ENCODE measurements at regions not wholly inside any gene's neighbourhood (a gene's known extent, or its start where the extent isn't known, plus 50 kb on each side); places are given as distances from the start of the nearest gene placed in this dataset.
A peak's percentile ranks its signal among the peaks of the same experiment; 100 is the strongest.
"Not testable (repeated sequence)": the region's sequence is repeated elsewhere in the genome, so short reads cannot be mapped to it uniquely, and the experiment has no call there.

- DNase-seq (ENCODE audit: low spot score) = peak; percentile 82
These were observed 153.9 kb upstream of the ZC3H12C start for GRCh38 chr11:109939166-109939810.

GRCh38 chr11:109940816-109941215, 152.4 kb upstream of the ZC3H12C start:
- peak; percentile 2 for DNase-seq (ENCODE audit: low spot score)

- no peak for DNase-seq (ENCODE audit: low spot score)
These were observed 147.4 kb upstream of the ZC3H12C start for GRCh38 chr11:109945626-109946321.

GRCh38 chr11:109946322-109946846, 146.8 kb upstream of the ZC3H12C start:
- DNase-seq (ENCODE audit: low spot score) = peak; percentile 81

- DNase-seq (ENCODE audit: low spot score) = no peak
These were observed 138.7 kb upstream of the ZC3H12C start for GRCh38 chr11:109954534-109954933.

GRCh38 chr11:109956124-109956793, 136.9 kb upstream of the ZC3H12C start:
- no peak for DNase-seq (ENCODE audit: low spot score)

- no peak for DNase-seq (ENCODE audit: low spot score)
These were observed 136.2 kb upstream of the ZC3H12C start for GRCh38 chr11:109957000-109957399.

GRCh38 chr11:109957601-109958000, 135.6 kb upstream of the ZC3H12C start:
- DNase-seq (ENCODE audit: low spot score) = peak; percentile 9

GRCh38 chr11:109958131-109958820, 134.9 kb upstream of the ZC3H12C start:
- no peak for DNase-seq (ENCODE audit: low spot score)

GRCh38 chr11:109958821-109959166, 134.4 kb upstream of the ZC3H12C start:
- DNase-seq (ENCODE audit: low spot score) = no peak

- no peak for DNase-seq (ENCODE audit: low spot score)
These were observed 132.4 kb upstream of the ZC3H12C start for GRCh38 chr11:109960831-109961230.

GRCh38 chr11:109961261-109961660, 131.9 kb upstream of the ZC3H12C start:
- no peak for DNase-seq (ENCODE audit: low spot score)

- DNase-seq (ENCODE audit: low spot score) = no peak
These were observed 130.1 kb upstream of the ZC3H12C start for GRCh38 chr11:109963101-109963500.

- DNase-seq (ENCODE audit: low spot score) = no peak
These were observed 128.7 kb upstream of the ZC3H12C start for GRCh38 chr11:109964487-109964886.

GRCh38 chr11:109965445-109965844, 127.7 kb upstream of the ZC3H12C start:
- DNase-seq (ENCODE audit: low spot score) = not testable (repeated sequence)

GRCh38 chr11:109965926-109966325, 127.3 kb upstream of the ZC3H12C start:
- DNase-seq (ENCODE audit: low spot score) = not testable (repeated sequence)

- not testable (repeated sequence) for DNase-seq (ENCODE audit: low spot score)
These were observed 126.1 kb upstream of the ZC3H12C start for GRCh38 chr11:109967136-109967535.

GRCh38 chr11:109968299-109968698, 124.9 kb upstream of the ZC3H12C start:
- no peak for DNase-seq (ENCODE audit: low spot score)

GRCh38 chr11:109968781-109969180, 124.4 kb upstream of the ZC3H12C start:
- DNase-seq (ENCODE audit: low spot score) = no peak

GRCh38 chr11:109970516-109971183, 122.5 kb upstream of the ZC3H12C start:
- DNase-seq (ENCODE audit: low spot score) = no peak

- no peak for DNase-seq (ENCODE audit: low spot score)
These were observed 122.0 kb upstream of the ZC3H12C start for GRCh38 chr11:109971184-109971523.

- no peak for DNase-seq (ENCODE audit: low spot score)
These were observed 120.9 kb upstream of the ZC3H12C start for GRCh38 chr11:109972181-109972715.
